ENCODE measurements at regions not wholly inside any gene's neighbourhood (a gene's known extent, or its start where the extent isn't known, plus 50 kb on each side); places are given as distances from the start of the nearest gene placed in this dataset.
A peak's percentile ranks its signal among the peaks of the same experiment; 100 is the strongest.

GRCh38 chr16:73122604-73123391 lies 74.9 kb upstream of the ZFHX3 start:
- H3K9me3 ChIP-seq (ENCODE audit: control insufficient read depth, low read length), result peaks cover 3% of the 10 kb centered on the region
- H2AFZ ChIP-seq (ENCODE audit: low read depth, low read length), result no peak overlapping the region
- H2BK5ac ChIP-seq (ENCODE audit: low read depth, low read length, poor library complexity, severe bottlenecking), result no peak overlapping the region
- H2BK15ac ChIP-seq (ENCODE audit: low read depth, poor library complexity, severe bottlenecking), result no peak overlapping the region
- no peak overlapping the region for H3K14ac ChIP-seq (ENCODE audit: low read length in 2 of 2)
- H3K18ac ChIP-seq (ENCODE audit: low read depth in 1 of 2, low read length in 2 of 2), result no peak overlapping the region
- no peak overlapping the region for H4K8ac ChIP-seq (ENCODE audit: low read length)
- H3K27me3 ChIP-seq (ENCODE audit: control insufficient read depth in 1 of 2, insufficient read depth in 1 of 2, low read length in 2 of 2), result peaks cover 0 to 9% of the 10 kb centered on the region in 2 experiments
- no peaks in the 10 kb centered on the region for H3K4me1 ChIP-seq (ENCODE audit: control insufficient read depth, insufficient read depth, low read depth, low read length)
- H3K4ac ChIP-seq (ENCODE audit: low read depth in 1 of 2, low read length in 2 of 2), result no peak overlapping the region
- H2BK120ac ChIP-seq (ENCODE audit: low read depth, low read length), result no peak overlapping the region
- H3K9ac ChIP-seq (ENCODE audit: low read length), result peak overlapping the region; percentile 68
- no peak overlapping the region for H3K4me2 ChIP-seq (ENCODE audit: low read length, poor library complexity, severe bottlenecking)
- no peak overlapping the region for H4K91ac ChIP-seq (ENCODE audit: low read length)
- H3K36me3 ChIP-seq (ENCODE audit: control insufficient read depth in 1 of 2, insufficient read depth in 2 of 2, low read depth in 1 of 2, low read length in 2 of 2), result no peaks in the 10 kb centered on the region
- H2AK5ac ChIP-seq (ENCODE audit: low read length, severe bottlenecking), result no peak overlapping the region
- DNase-seq, result no peak
- H3K27ac ChIP-seq (ENCODE audit: low read length, poor library complexity, severe bottlenecking), result no peak overlapping the region
- no peak overlapping the region for H3K4me3 ChIP-seq (ENCODE audit: insufficient read depth in 1 of 2, low read depth in 1 of 2, low read length in 2 of 2)
- 83% methylated on average over 6 of the region's 10 CpGs for WGBS
- no peaks in the 10 kb centered on the region for H3K79me1 ChIP-seq (replicated peaks; ENCODE audit: low read length, poor library complexity, severe bottlenecking)
- no peak overlapping the region for H2BK12ac ChIP-seq (ENCODE audit: low read length in 2 of 2)
- no peak overlapping the region for H3K23ac ChIP-seq (ENCODE audit: low read length in 2 of 2)

- Histone ChIP-seq H3K27ac (ENCODE audit: low read length, poor library complexity, severe bottlenecking) (no peak overlapping the region), H2BK120ac (ENCODE audit: low read depth, low read length) (no peak overlapping the region), H3K23ac (ENCODE audit: low read length in 2 of 2) (no peak overlapping the region), H2BK5ac (ENCODE audit: low read depth, low read length, poor library complexity, severe bottlenecking) (no peak overlapping the region), H3K4me3 (ENCODE audit: insufficient read depth in 1 of 2, low read depth in 1 of 2, low read length in 2 of 2) (no peak overlapping the region), H2BK15ac (ENCODE audit: low read depth, poor library complexity, severe bottlenecking) (no peak overlapping the region), H4K8ac (ENCODE audit: low read length) (no peak overlapping the region), H3K36me3 (ENCODE audit: control insufficient read depth in 1 of 2, insufficient read depth in 2 of 2, low read depth in 1 of 2, low read length in 2 of 2) (no peaks in the 10 kb centered on the region), H4K91ac (ENCODE audit: low read length) (no peak overlapping the region), H2BK12ac (ENCODE audit: low read length in 2 of 2) (no peak overlapping the region), H3K9ac (ENCODE audit: low read length) (no peak overlapping the region), H3K18ac (ENCODE audit: low read depth in 1 of 2, low read length in 2 of 2) (no peak overlapping the region), H3K27me3 (ENCODE audit: control insufficient read depth in 1 of 2, insufficient read depth in 1 of 2, low read length in 2 of 2) (peaks cover 0 to 2% of the 10 kb centered on the region in 2 experiments), H2AK5ac (ENCODE audit: low read length, severe bottlenecking) (no peak overlapping the region), H3K14ac (ENCODE audit: low read length in 2 of 2) (no peak overlapping the region), H2AFZ (ENCODE audit: low read depth, low read length) (no peak overlapping the region), H3K4me2 (ENCODE audit: low read length, poor library complexity, severe bottlenecking) (no peak overlapping the region), H3K79me1 (replicated peaks; ENCODE audit: low read length, poor library complexity, severe bottlenecking) (no peaks in the 10 kb centered on the region), H3K4me1 (ENCODE audit: control insufficient read depth, insufficient read depth, low read depth, low read length) (no peaks in the 10 kb centered on the region), H3K9me3 (ENCODE audit: control insufficient read depth, low read length) (no peaks in the 10 kb centered on the region), H3K4ac (ENCODE audit: low read depth in 1 of 2, low read length in 2 of 2) (no peak overlapping the region)
- no peak for DNase-seq
- 59% methylated on average over 2 of the region's 2 CpGs for WGBS
Measured at GRCh38 chr16:73116576-73116975, 68.6 kb upstream of the ZFHX3 start.

GRCh38 chr16:73113336-73113735 lies 65.4 kb upstream of the ZFHX3 start:
- Histone ChIP-seq H2BK120ac (ENCODE audit: low read depth, low read length) (no peak overlapping the region), H3K27ac (ENCODE audit: low read length, poor library complexity, severe bottlenecking) (no peak overlapping the region), H3K4me1 (ENCODE audit: control insufficient read depth, insufficient read depth, low read depth, low read length) (no peaks in the 10 kb centered on the region), H3K18ac (ENCODE audit: low read depth in 1 of 2, low read length in 2 of 2) (no peak overlapping the region), H3K36me3 (ENCODE audit: control insufficient read depth in 1 of 2, insufficient read depth in 2 of 2, low read depth in 1 of 2, low read length in 2 of 2) (no peaks in the 10 kb centered on the region), H3K9ac (ENCODE audit: low read length) (peak overlapping the region; percentile 59), H3K9me3 (ENCODE audit: control insufficient read depth, low read length) (no peaks in the 10 kb centered on the region), H4K91ac (ENCODE audit: low read length) (no peak overlapping the region), H3K79me1 (replicated peaks; ENCODE audit: low read length, poor library complexity, severe bottlenecking) (no peaks in the 10 kb centered on the region), H3K14ac (ENCODE audit: low read length in 2 of 2) (no peak overlapping the region), H2AFZ (ENCODE audit: low read depth, low read length) (no peak overlapping the region), H3K27me3 (ENCODE audit: control insufficient read depth in 1 of 2, insufficient read depth in 1 of 2, low read length in 2 of 2) (peaks cover 0 to 3% of the 10 kb centered on the region in 2 experiments), H3K23ac (ENCODE audit: low read length in 2 of 2) (no peak overlapping the region), H2BK15ac (ENCODE audit: low read depth, poor library complexity, severe bottlenecking) (no peak overlapping the region), H4K8ac (ENCODE audit: low read length) (no peak overlapping the region), H3K4me2 (ENCODE audit: low read length, poor library complexity, severe bottlenecking) (no peak overlapping the region), H2AK5ac (ENCODE audit: low read length, severe bottlenecking) (no peak overlapping the region), H3K4ac (ENCODE audit: low read depth in 1 of 2, low read length in 2 of 2) (no peak overlapping the region), H3K4me3 (ENCODE audit: insufficient read depth in 1 of 2, low read depth in 1 of 2, low read length in 2 of 2) (no peak overlapping the region), H2BK12ac (ENCODE audit: low read length in 2 of 2) (no peak overlapping the region), H2BK5ac (ENCODE audit: low read depth, low read length, poor library complexity, severe bottlenecking) (no peak overlapping the region)
- DNase-seq, result no peak
- 90% methylated on average over 2 of the region's 6 CpGs for WGBS

- H2BK5ac ChIP-seq (ENCODE audit: low read depth, low read length, poor library complexity, severe bottlenecking), result no peak overlapping the region
- no peak overlapping the region for H3K4me3 ChIP-seq (ENCODE audit: insufficient read depth in 1 of 2, low read depth in 1 of 2, low read length in 2 of 2)
- 75% methylated on average over 10 of the region's 10 CpGs for WGBS
Measured at GRCh38 chr16:73108195-73108963, 60.5 kb upstream of the ZFHX3 start.

More at GRCh38 chr16:73108195-73108963, 60.5 kb upstream of the ZFHX3 start:
- Histone ChIP-seq H3K36me3 (ENCODE audit: control insufficient read depth in 1 of 2, insufficient read depth in 2 of 2, low read depth in 1 of 2, low read length in 2 of 2) (no peaks in the 10 kb centered on the region), H3K27ac (ENCODE audit: low read length, poor library complexity, severe bottlenecking) (no peak overlapping the region), H2BK12ac (ENCODE audit: low read length in 2 of 2) (no peak overlapping the region), H3K9me3 (ENCODE audit: control insufficient read depth, low read length) (no peaks in the 10 kb centered on the region), H3K4ac (ENCODE audit: low read depth in 1 of 2, low read length in 2 of 2) (no peak overlapping the region), H3K27me3 (ENCODE audit: control insufficient read depth in 1 of 2, insufficient read depth in 1 of 2, low read length in 2 of 2) (peaks cover 0 to 3% of the 10 kb centered on the region in 2 experiments), H3K79me1 (replicated peaks; ENCODE audit: low read length, poor library complexity, severe bottlenecking) (no peaks in the 10 kb centered on the region), H3K18ac (ENCODE audit: low read depth in 1 of 2, low read length in 2 of 2) (no peak overlapping the region), H3K14ac (ENCODE audit: low read length in 2 of 2) (no peak overlapping the region), H4K8ac (ENCODE audit: low read length) (no peak overlapping the region), H3K4me2 (ENCODE audit: low read length, poor library complexity, severe bottlenecking) (no peak overlapping the region), H2BK15ac (ENCODE audit: low read depth, poor library complexity, severe bottlenecking) (no peak overlapping the region), H3K23ac (ENCODE audit: low read length in 2 of 2) (no peak overlapping the region), H3K9ac (ENCODE audit: low read length) (no peak overlapping the region), H2BK120ac (ENCODE audit: low read depth, low read length) (no peak overlapping the region), H2AK5ac (ENCODE audit: low read length, severe bottlenecking) (no peak overlapping the region), H2AFZ (ENCODE audit: low read depth, low read length) (no peak overlapping the region), H3K4me1 (ENCODE audit: control insufficient read depth, insufficient read depth, low read depth, low read length) (no peaks in the 10 kb centered on the region), H4K91ac (ENCODE audit: low read length) (no peak overlapping the region)
- DNase-seq, result no peak

All from mesenchymal stem cell (in vitro differentiated cells and primary cell).